CD4-positive, alpha-beta T cell treated with Interleukin-6 at 100 ng/mL for 8 hours (primary cell): ENCODE measurements at regions not wholly inside any gene's neighbourhood (a gene's known extent, or its start where the extent isn't known, plus 50 kb on each side); places are given as distances from the start of the nearest gene placed in this dataset.

Experiments
- DNase-seq: peaks from one replicate; pipeline ENCODE4 v3.0.0-alpha.2; 2020; ENCODE audit warnings: mixed read lengths, low spot score

- no peak for DNase-seq
These were observed 332.7 kb downstream of the DIRAS2 start for GRCh38 chr9:90309809-90310520.

DNA sequence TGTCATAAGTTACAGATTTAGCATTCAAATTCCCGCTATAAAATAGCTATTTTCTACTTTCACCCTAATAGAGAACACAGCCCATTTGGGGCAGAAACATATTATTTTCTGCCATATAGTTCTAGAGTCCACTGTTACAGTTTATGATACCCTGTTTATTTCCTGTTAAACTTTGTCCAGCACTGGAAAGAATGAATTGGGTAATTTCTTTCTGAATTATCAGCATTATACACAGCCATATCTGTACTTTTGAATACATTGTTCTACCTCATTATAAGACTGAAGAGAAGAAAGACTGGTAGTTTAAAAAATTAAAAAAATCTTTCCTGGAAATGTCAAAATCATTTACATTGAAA is 332.1 kb downstream of the DIRAS2 start:
- no peak for DNase-seq

DNA sequence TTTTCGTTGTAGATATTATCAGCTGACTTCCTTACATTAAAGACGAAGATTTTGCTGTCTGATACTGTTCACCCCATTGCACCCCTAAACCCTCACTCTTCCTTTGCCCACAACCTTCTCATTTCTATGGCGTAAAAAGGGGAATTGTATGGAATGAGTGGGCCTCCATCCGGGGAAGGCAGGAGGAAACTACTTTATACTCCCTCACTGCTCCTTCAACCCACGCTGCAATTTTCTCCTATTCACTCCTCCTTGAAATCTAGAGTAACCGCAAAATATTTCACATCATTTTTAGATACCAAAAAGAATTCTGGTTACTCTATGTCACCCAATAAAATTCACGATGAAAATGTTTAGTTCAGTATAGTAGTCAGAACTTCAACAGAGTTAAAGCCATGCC is 330.8 kb downstream of the DIRAS2 start:
- DNase-seq, result no peak

DNA sequence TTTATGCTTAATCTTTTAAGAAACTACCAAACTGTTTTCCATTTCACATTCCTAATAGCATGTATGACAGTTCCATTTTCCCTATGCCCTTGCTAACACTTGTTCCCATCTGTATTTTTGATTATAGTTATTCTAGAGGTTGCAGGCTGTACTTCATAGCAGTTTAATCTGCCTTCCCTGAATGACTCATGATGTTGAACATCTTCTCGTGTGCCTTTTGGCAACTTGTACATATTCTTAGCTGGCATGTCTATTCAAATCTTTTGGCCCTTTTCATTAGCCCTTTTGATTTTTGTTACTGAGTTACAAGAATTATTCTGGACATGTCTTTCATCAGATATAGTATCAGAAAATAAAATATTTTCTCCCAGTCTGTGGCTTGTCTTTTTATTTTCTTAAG is 320.3 kb downstream of the DIRAS2 start:
- no peak for DNase-seq

- DNase-seq, result no peak
These were observed 316.5 kb downstream of the DIRAS2 start for GRCh38 chr9:90325913-90326653.

DNA sequence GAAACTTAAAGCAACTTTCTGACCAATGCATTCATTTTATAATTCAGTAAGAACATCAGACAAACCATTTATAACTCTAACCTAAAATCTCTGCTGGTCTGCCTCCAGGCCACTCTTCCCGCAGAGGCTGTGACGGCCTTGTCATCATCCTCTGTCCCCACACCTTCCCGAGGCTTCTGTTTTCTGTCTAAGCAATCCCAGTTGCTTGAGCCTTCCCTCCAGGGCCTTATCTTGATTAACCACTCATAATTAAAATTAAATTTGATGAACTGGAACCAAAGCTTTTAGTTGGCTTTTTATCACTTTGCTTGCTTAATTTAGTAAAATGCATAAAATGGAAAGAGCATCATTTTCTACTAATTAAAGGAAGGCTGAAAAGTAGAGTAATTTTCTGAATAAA is 312.4 kb downstream of the DIRAS2 start:
- no peak for DNase-seq

DNA sequence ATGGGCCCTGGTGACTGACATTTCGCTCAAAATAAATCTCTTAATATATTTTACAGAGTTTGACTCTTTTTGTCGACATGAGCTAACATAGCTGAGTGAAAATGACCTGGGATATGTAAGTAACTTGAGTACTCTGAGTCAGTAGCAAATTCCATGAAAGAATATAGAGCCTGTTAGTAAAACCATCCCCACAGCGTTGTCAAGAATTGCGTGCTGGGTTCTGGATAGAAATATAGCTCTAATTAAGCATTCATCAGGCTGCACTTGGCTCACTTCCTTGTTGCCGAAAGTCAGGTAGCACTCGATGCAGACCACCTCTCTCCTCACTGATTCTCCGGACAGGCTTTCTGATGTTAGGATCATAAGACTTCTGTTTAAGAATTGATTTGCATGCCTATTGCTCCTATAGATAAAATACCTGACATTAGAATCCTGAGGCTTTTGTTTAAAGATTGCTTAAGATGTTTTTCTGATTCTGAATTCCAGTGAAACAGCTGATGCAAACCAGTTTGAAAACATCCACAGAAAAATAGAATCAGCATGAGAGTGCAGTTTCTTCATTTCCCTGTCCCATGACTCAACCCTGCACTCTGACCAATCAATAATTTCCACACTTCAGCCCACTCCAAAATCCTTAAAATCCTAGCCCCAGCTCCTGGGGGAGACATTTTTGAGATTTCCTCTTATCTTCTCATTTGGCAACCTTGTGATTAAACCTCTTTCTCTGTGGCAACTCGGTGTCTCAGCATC is 310.6 kb downstream of the DIRAS2 start:
- DNase-seq, result no peak

DNA sequence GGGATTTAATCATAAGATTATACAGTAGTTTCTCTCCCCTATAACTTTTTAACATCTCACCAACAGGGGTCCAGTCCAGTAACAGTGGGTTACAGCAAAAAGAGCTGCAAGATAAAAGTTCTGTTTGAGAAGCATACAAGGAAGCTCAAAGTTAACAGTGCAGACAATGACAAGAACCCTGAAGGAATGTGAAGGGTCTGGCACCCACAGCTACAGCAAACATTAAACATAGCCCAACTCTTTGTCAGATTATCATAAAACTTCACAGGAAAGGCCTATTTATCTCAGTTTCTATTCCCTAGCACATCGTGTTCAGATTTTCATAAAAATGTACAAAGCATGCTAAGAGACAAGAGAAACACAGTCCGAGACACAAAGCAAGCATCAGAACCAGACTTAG is 309.4 kb downstream of the DIRAS2 start:
- DNase-seq, result no peak

DNA sequence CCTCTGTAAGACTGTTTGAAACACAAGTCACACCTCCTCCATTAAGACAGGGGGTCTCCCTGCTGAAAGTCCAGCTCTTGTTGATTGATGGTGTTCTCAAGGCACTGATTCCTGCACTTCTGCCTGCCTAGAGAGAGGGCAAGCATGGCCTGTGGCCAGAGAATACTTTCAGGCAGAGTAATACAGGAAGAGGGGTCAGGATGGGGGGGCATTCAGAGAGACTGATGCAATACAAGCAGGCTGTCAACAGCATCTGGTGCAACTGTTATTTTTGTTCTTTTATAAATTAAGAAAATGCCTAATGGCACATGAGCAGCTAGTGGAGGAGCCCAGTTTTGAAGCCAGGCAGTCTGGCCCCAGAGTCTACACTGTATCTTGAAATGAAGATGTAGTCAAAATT is 302.2 kb downstream of the DIRAS2 start:
- DNase-seq, result no peak

DNA sequence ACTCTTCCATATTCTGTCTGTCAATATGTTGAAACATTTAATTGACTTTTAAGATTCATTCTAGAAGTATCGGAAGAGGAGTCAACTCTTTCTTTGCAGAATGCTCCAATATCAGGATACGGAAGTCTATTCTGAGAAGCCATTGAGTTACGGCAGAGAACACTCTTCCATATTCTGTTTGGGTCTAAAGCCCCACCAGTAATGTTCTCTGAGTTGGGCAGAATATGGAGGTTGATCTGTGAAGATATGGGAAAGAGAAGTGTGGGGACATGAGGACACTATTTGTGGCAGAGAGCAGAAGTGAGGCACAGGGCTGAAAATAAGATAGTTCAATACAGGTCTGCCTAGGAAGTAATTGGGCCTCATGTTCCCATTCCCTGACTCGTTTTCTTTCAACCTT is 300.0 kb downstream of the DIRAS2 start:
- DNase-seq, result no peak

- DNase-seq, result no peak
These were observed 299.3 kb downstream of the DIRAS2 start for GRCh38 chr9:90343366-90343765.

DNA sequence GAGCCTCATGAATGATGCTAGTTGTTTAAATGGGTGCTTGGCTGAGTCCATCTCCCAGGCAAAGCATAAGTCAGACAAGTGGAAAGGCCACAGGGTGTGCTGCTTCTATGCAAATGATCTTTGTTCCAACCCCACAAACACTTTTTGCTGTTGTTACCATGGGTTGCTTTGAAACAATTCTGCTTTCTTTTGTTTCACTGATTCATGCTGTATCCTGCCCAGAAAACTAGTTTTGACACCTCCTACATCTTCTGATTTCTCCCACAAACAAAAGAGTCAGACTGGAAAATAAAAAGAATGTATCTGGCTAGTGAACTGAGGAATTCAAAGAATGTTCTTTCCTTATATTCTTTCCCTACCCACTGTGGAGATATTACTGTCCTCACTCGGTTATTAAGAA is 298.6 kb downstream of the DIRAS2 start:
- DNase-seq, result no peak

- DNase-seq, result no peak
These were observed 277.0 kb downstream of the DIRAS2 start for GRCh38 chr9:90365666-90366065.

DNA sequence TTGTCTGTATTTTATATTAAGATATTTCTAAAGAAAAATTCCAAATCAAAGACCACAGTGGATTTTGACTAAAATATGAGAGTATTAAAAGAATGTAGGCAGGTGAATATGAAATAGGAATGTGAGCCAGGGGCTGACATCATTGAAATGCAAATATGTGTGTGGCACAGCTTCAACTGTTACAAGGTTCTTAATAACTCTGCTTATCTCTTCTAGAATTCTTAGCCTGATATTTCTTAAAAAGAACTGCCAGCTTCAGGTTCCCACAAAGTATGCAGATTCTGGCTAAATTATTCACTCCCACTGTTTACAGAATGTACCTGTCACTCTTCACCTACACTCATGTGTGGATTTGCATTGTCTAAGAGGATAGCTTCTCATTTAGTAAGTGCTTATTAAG is 274.4 kb downstream of the DIRAS2 start:
- no peak for DNase-seq

DNA sequence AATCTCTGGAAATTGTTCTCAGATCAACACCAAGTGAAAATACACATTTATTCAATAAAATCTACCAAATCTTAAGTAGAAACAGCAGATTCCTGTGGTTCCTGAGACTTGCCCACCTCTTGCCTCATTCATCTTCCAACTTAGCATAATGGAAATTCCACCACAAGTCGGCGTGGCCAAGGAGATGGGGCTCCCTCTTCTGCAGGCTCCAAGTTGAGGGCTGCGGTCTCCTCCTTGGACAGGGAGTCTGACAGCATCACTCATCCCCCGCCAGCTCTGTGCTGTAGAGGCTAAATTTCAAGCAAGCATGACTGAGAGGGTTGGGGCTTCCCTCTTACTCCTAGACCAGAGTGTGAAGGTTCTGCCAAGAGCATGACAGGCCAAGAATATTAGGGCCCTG is 273.7 kb downstream of the DIRAS2 start:
- no peak for DNase-seq

DNA sequence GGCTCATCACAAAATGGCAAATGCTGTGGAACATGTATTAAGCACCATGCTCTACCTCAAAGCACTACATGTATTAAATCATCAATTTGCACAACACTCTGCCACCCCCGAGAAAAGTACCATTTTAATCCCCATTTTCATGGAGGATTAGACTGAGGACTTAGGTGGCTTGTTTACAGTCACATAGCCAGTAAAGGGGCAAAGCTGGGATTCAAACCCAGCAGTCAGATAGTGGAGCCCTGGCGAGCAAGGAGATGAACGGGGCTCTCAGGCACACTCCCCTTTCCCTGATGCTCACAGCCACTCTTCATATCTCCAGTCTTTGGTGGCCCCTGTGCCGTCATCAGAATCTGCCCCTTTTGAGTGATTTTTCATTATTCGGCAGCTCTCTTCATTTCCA is 262.9 kb downstream of the DIRAS2 start:
- DNase-seq, result no peak

DNA sequence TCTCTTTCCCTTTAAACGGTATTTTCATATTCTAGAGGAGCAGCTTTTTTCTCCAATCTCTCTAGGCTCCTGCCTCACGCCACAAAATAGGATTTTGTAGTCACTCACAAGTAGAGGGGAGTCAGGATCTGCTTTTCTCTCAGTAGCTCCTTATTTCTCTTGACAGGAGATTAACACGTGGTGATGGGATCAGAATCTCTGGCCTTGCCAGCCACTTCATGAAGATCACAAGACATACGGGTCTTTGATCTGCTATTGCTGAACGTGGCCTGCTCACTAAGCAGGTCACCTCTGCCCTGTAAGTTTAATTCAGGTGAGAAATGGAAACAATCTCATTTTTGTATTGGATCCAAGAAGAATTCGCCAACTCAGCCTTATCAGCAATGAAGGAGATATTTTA is 257.5 kb downstream of the DIRAS2 start:
- DNase-seq, result no peak

GRCh38 chr9:90393365-90394152 is 249.1 kb downstream of the DIRAS2 start:
- no peak for DNase-seq

GRCh38 chr9:90394871-90395270 is 247.8 kb downstream of the DIRAS2 start:
- no peak for DNase-seq

- DNase-seq, result no peak
These were observed 242.5 kb downstream of the DIRAS2 start for GRCh38 chr9:90400091-90400490.

DNA sequence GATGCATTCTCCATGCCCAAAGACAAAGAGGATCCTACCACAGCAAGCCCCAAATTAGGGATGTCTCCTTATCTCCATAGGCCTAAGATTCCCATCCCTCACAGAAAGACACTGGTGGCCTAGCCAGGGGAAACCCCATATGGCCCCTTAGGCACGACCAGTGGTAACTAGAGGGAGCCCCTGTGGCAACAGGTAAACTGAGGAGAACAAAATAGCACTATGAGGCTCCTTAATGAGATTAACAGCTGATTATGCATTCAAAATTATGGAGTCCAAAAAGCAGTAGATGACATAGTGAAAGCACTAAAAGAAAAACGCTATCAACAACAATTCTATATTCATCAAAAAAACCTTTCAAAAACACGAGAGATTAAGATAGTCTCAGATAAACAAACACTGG is 234.0 kb downstream of the DIRAS2 start:
- no peak for DNase-seq

DNA sequence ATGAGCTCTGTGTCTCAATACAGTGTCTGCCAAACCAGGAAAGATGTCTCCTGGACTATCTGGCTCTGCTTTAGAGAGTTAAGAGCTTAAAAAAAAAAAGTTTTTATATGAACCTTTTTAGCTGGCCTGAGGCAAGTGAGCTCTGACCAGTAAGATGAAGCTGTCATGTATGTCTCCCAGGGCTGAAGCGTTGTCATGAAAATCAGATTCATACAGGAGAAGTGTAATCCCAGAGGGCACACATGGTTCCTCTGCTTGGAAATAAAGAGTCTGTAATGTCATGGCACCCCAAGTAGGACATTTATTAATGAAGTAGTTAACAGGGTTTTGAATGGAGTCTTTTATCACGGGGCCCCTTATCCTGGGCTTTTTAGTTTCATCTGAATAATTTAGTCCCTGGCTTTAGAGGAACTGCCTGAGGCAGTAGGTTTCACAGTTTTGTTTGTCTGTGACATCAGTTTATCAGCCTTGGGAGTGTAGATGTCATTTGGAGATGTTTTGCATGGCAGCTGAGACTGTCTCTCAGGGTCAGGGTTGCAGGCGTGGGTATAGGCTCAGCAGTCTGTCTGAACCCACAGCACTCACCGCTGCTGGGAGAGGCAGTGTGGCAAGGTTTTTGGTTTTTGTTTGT is 223.3 kb downstream of the DIRAS2 start:
- DNase-seq, result no peak
